ENCODE measurements at regions not wholly inside any gene's neighbourhood (a gene's known extent, or its start where the extent isn't known, plus 50 kb on each side); places are given as distances from the start of the nearest gene placed in this dataset.
"Not testable (repeated sequence)": the region's sequence is repeated elsewhere in the genome, so short reads cannot be mapped to it uniquely, and the experiment has no call there.

DNA sequence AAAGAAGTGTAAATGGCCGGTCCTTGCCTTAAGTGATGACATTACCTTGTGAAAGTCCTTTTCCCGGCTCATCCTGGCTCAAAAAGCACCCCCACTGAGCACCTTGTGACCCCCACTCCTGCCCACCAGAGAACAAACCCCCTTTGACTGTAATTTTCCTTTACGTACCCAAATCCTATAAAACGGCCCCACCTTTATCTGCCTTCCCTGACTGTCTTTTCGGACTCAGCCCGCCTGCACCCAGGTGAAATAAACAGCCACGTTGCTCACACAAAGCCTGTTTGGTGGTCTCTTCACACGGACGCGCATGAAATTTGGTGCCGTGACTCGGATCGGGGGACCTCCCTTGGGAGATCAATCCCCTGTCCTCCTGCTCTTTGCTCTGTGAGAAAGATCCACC is 112.4 kb downstream of the NPY start:
- TF ChIP-seq, protein P1, sequence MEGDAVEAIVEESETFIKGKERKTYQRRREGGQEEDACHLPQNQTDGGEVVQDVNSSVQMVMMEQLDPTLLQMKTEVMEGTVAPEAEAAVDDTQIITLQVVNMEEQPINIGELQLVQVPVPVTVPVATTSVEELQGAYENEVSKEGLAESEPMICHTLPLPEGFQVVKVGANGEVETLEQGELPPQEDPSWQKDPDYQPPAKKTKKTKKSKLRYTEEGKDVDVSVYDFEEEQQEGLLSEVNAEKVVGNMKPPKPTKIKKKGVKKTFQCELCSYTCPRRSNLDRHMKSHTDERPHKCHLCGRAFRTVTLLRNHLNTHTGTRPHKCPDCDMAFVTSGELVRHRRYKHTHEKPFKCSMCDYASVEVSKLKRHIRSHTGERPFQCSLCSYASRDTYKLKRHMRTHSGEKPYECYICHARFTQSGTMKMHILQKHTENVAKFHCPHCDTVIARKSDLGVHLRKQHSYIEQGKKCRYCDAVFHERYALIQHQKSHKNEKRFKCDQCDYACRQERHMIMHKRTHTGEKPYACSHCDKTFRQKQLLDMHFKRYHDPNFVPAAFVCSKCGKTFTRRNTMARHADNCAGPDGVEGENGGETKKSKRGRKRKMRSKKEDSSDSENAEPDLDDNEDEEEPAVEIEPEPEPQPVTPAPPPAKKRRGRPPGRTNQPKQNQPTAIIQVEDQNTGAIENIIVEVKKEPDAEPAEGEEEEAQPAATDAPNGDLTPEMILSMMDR (IDR thresholded peaks at IDR 0.05), result not testable (repeated sequence)
- TF ChIP-seq ZFX (IDR thresholded peaks at IDR 0.05; ENCODE audit: borderline replicate concordance), result not testable (repeated sequence)

Measured in 22Rv1 (cell line).